K562 (cell line): ENCODE measurements at regions not wholly inside any gene's neighbourhood (a gene's known extent, or its start where the extent isn't known, plus 50 kb on each side); places are given as distances from the start of the nearest gene placed in this dataset.

Source experiments
- ATAC-seq: fragments of 200-7000 bp; cut with Tn5 transposase; 3 replicates; pipeline ENCODE4 v1.9.1; 2020; ENCODE audit warnings: moderate library complexity
- BruUV-seq: library from RNA; stranded (reverse); fragments of 400-500 nt; replicated peaks from 2 replicates; lab custom pipeline; 2021; lab: Mats Ljungman, UMichigan
- CTCF ChIA-PET: fragments of 300-600 bp; formaldehyde crosslinking; extraction: SDS; loops from one replicate; lab custom pipeline; 2021; ENCODE audit warnings: low intra/inter-chr PET ratio; lab: Yijun Ruan, JAX
- POLR2A ChIA-PET: fragments of 300-600, 350-650 bp; sonication (Branson Sonifier 250); formaldehyde crosslinking; extraction: SDS; loops from one replicate; lab custom pipeline; 2021; ENCODE audit warnings: antibody characterized with exemption, inconsistent platforms; lab: Yijun Ruan, JAX
- DNase-seq, 4 experiments: peaks; one replicate each; pipeline versions ENCODE4 v3.0.0 to v3.0.0-alpha.2; 2011 to 2018; ENCODE audit warnings: low spot score in 3 of 4, mixed read lengths in 3 of 4; ENCODE audit errors: extremely low read depth in 1 of 4
- FAIRE-seq: peaks from 2 replicates; lab custom pipeline; 2011; peaks lifted over from hg19 to GRCh38; lab: Jason Lieb, UNC
- H2AFZ ChIP-seq: 2 replicates; pipeline ENCODE4 v1.6.0; 2011; ENCODE audit warnings: low read depth, low read length, control low read depth, inconsistent platforms
- H3K27ac ChIP-seq: fragments of 200-600 bp; 3 replicates; pipeline ENCODE4 v1.8.0; 2011; ENCODE audit warnings: low read depth, mild to moderate bottlenecking, control low read depth, inconsistent platforms, low read length, moderate library complexity, mixed read lengths; ENCODE audit errors: extremely low read depth
- H3K27me3 ChIP-seq, 2 experiments: fragments of 300-600 bp in 1 of 2; 2 replicates in 1 of 2; 3 replicates in 1 of 2; pipeline versions ENCODE4 v1.6.0 to v1.8.0; 2011; ENCODE audit warnings: inconsistent platforms in 2 of 2, low read length in 2 of 2, mild to moderate bottlenecking in 1 of 2, mixed read lengths in 1 of 2, moderate library complexity in 1 of 2; ENCODE audit not compliant: control insufficient read depth in 2 of 2, insufficient read depth in 2 of 2
- H3K36me3 ChIP-seq: fragments of 300-600 bp; 3 replicates; pipeline ENCODE4 v1.8.0; 2011; ENCODE audit warnings: mild to moderate bottlenecking, low read length, inconsistent platforms; ENCODE audit not compliant: control insufficient read depth, insufficient read depth
- H3K4me1 ChIP-seq, 2 experiments: fragments of 200-600 bp in 1 of 2; replicated peaks in 1 of 2; 2 replicates in 1 of 2; 3 replicates in 1 of 2; pipeline versions ENCODE4 v1.5.1 to v1.8.0; 2011; ENCODE audit warnings: inconsistent platforms in 2 of 2, low read length in 2 of 2, mild to moderate bottlenecking in 1 of 2, mixed read lengths in 1 of 2, moderate library complexity in 1 of 2; ENCODE audit not compliant: control insufficient read depth in 2 of 2, insufficient read depth in 2 of 2
- H3K4me2 ChIP-seq: 2 replicates; pipeline ENCODE4 v1.6.1; 2011; ENCODE audit warnings: low read length, control low read depth, inconsistent platforms, mixed read lengths; ENCODE audit not compliant: insufficient read depth
- H3K4me3 ChIP-seq: fragments of 200-600 bp; sonication (generic), shearing (Covaris generic); 2 replicates; pipeline ENCODE4 v1.5.1; 2016; ENCODE audit warnings: control low read depth, inconsistent platforms
- H3K79me2 ChIP-seq: fragments of 200-600 bp; 3 replicates; pipeline ENCODE4 v1.8.0; 2011; ENCODE audit warnings: low read length, inconsistent platforms; ENCODE audit not compliant: control insufficient read depth, insufficient read depth
- H3K9ac ChIP-seq, 2 experiments: 2 replicates each; pipeline versions ENCODE4 v1.6.0 to v1.6.1; 2011; ENCODE audit warnings: low read depth in 2 of 2, low read length in 2 of 2, control low read depth in 1 of 2, inconsistent platforms in 1 of 2, mild to moderate bottlenecking in 1 of 2, mixed read lengths in 1 of 2; ENCODE audit not compliant: insufficient read depth in 1 of 2
- H3K9me1 ChIP-seq: one replicate; pipeline ENCODE4 v1.6.0; 2011; ENCODE audit warnings: inconsistent platforms, mild to moderate bottlenecking, low read length, moderate library complexity; ENCODE audit not compliant: control insufficient read depth, insufficient read depth
- H3K9me3 ChIP-seq: replicated peaks from 2 replicates; pipeline ENCODE4 v1.5.1; 2011; ENCODE audit warnings: low read depth, low read length, inconsistent platforms; ENCODE audit not compliant: control insufficient read depth, insufficient read depth
- H4K20me1 ChIP-seq: replicated peaks from 2 replicates; pipeline ENCODE4 v1.6.1; 2011; ENCODE audit warnings: low read length, inconsistent platforms, mixed read lengths; ENCODE audit not compliant: control insufficient read depth, insufficient read depth
- GTF2A2 ChIP-seq: IDR thresholded peaks from 2 replicates; pipeline ENCODE4 v1.6.1; 2016; ENCODE audit warnings: mild to moderate bottlenecking, missing genetic modification characterization, missing compliant biosample characterization
- NFXL1 ChIP-seq: fragments of 450-650 bp; formaldehyde crosslinking; IDR thresholded peaks from 2 replicates; pipeline ENCODE4 v1.4.0; 2021; ENCODE audit warnings: mild to moderate bottlenecking
- SAP30 ChIP-seq: fragments of 200-600 bp; sonication (generic); IDR thresholded peaks from 2 replicates; pipeline ENCODE4 v1.6.1; 2012; ENCODE audit warnings: borderline replicate concordance, low read depth, mild to moderate bottlenecking, moderate library complexity, low read length, control low read depth, inconsistent platforms; ENCODE audit not compliant: insufficient read depth, poor library complexity, severe bottlenecking
- ZNF311 ChIP-seq: fragments of 250-450 bp; sonication (Bioruptor Pico); IDR thresholded peaks from 2 replicates; pipeline ENCODE4 v1.4.0; 2020; ENCODE audit warnings: mild to moderate bottlenecking, moderate library complexity
- ZNF586 ChIP-seq: fragments of 450-650 bp; formaldehyde crosslinking; conservative IDR thresholded peaks from 2 replicates; pipeline ENCODE4 v1.4.0; 2020; ENCODE audit warnings: mild to moderate bottlenecking, moderate library complexity
- WGBS: fragments of 100-300 bp; shearing (Covaris generic); methylation state at CpG from one replicate; pipeline ENCODE4 v1.1.6; 2016; ENCODE audit warnings: low coverage, mixed read lengths; ENCODE audit not compliant: insufficient coverage; ENCODE audit errors: missing lambda C conversion rate; 5-methylcytosine and 5-hydroxymethylcytosine counted together
- in situ Hi-C: fragments of 300-500 bp; cut with MboI; formaldehyde crosslinking; loops from 4 replicates; pipeline ENCODE4 v1.15.0; 2018; ENCODE audit warnings: inconsistent platforms, mixed read lengths
- intact Hi-C: fragments of 100-400 bp; cut with micrococcal nuclease; formaldehyde crosslinking; loops from 2 replicates; pipeline ENCODE4 v1.14.2; 2022
- TF ChIP-seq, protein P1 (sequence below): fragments of 250-450 bp; sonication (Bioruptor Pico); IDR thresholded peaks from 2 replicates; pipeline ENCODE4 v1.8.0; 2022; ENCODE audit warnings: moderate library complexity, mild to moderate bottlenecking, inconsistent platforms

DNA sequence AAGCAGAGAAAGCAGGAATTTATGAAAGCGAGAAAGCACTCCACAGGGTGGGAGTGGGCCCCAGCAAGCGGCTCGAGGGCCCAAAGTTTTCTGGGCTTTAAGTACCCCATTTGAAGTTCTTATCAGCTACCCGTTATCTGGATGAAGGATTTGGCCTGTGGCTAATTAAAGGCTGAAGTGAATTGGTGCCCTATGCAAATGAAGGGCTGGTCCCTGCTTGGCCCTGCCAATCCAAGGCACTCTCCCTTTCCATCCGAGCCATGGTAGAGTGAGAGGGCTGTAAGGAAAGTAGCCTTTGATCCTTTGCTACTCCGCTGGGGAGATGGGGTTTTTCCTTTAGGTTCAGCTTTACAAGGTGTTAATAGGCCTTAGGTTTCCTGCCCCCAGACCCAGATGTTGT, 469.3 kb upstream of the CFAP20DC start (continued):
- TF ChIP-seq GTF2A2: no peak
- TF ChIP-seq, protein P1, sequence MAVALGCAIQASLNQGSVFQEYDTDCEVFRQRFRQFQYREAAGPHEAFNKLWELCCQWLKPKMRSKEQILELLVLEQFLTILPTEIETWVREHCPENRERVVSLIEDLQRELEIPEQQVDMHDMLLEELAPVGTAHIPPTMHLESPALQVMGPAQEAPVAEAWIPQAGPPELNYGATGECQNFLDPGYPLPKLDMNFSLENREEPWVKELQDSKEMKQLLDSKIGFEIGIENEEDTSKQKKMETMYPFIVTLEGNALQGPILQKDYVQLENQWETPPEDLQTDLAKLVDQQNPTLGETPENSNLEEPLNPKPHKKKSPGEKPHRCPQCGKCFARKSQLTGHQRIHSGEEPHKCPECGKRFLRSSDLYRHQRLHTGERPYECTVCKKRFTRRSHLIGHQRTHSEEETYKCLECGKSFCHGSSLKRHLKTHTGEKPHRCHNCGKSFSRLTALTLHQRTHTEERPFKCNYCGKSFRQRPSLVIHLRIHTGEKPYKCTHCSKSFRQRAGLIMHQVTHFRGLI (CRISPR knock-in tag): no peak

DNA sequence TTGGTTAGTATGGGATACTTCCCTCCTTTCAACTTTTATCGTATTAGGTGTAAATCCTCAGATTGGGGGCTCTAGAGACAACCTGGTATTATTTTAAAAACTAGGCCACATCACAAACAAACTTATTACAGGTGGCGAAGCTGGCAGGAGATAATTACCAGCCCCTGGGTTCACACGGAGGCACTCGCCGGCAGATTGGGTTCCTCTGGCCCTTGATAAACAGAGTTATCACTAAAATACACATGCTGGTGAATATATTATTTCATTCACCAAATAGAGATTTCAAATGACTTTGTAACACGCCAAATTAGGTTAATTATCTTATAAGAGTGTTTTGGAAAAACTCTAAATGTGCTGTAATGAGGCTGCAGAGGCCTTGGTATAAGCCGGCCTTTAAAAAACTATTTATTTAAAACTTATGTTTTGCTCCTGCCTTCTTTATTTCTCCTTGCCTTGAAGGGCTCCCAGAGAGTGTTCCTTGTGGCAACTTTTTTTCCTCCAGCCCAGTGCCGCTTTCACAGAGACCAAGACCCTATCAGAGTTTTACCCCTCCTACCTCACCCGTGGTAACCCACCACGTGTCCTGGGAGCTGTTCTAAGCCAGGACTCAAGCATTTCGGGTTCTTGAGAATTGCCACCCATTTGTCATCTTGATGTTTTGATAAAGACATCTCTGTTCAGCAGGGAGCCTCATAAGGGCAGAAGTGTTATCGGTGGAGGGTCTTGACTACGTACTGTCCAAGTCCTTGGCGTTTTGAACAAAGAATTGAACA, 468.6 kb upstream of the CFAP20DC start:
- H2AFZ ChIP-seq: no peak overlapping the region
- no peaks in the 10 kb centered on the region for H3K9me1 ChIP-seq
- H3K27ac ChIP-seq: no peak overlapping the region
- no peaks in the 10 kb centered on the region for H3K79me2 ChIP-seq
- DNase-seq: no peak
- TF ChIP-seq ZNF311 (CRISPR knock-in tag) (no peak), SAP30 (no peak), ZNF586 (no peak), NFXL1 (no peak)
- no peak for ATAC-seq
- 2% methylated on average over 12 of the region's 14 CpGs for WGBS
- BruUV-seq: no TSS peak
- H3K36me3 ChIP-seq: no peaks in the 10 kb centered on the region
- in situ Hi-C loops: no loop called here
- POLR2A ChIA-PET: no interaction called here
- H3K9ac ChIP-seq: no peak overlapping the region
- no peak overlapping the region for H3K4me2 ChIP-seq
- H3K4me1 ChIP-seq: no peaks in the 10 kb centered on the region
- H3K9me3 ChIP-seq: no peaks in the 10 kb centered on the region
- H3K4me3 ChIP-seq: no peak overlapping the region
- H4K20me1 ChIP-seq: no peaks in the 10 kb centered on the region
- CTCF ChIA-PET: no interaction called here
- intact Hi-C loops: no loop called here
- 0 out of 5 replicates have a peak, but pooled peaks cover 0 to 2% of the 10 kb centered on the region in 2 experiments for H3K27me3 ChIP-seq
- no peak for FAIRE-seq
